Naive B cell (primary cell): ENCODE measurements at regions not wholly inside any gene's neighbourhood (a gene's known extent, or its start where the extent isn't known, plus 50 kb on each side); places are given as distances from the start of the nearest gene placed in this dataset.

ENCODE experiments used
- ATAC-seq, 2 donors: fragments of 150-1000 bp; cut with Tn5 transposase; 2 replicates each; pipeline ENCODE4 v1.10.0; 2021; ENCODE audit warnings: low read depth in 2 of 2, mild to moderate bottlenecking in 2 of 2, moderate library complexity in 2 of 2
- DNase-seq: peaks from one replicate; pipeline ENCODE4 v3.0.0; 2022
- H3K27ac Mint-ChIP-seq, 6 donors: one replicate each; pipeline ENCODE4 v1.8.0; 2020 to 2022; ENCODE audit warnings: mild to moderate bottlenecking in 6 of 6, mixed read lengths in 6 of 6, moderate library complexity in 5 of 6, inconsistent platforms in 2 of 6
- H3K27me3 Mint-ChIP-seq, 3 donors: one replicate each; pipeline ENCODE4 v1.8.0; 2021 to 2022; ENCODE audit warnings: mixed read lengths in 3 of 3, mild to moderate bottlenecking in 1 of 3
- H3K36me3 Mint-ChIP-seq, 2 donors: one replicate each; pipeline ENCODE4 v1.8.0; 2020 to 2022; ENCODE audit warnings: mixed read lengths in 2 of 2, inconsistent platforms in 1 of 2, mild to moderate bottlenecking in 1 of 2
- H3K4me1 Mint-ChIP-seq, 3 donors: one replicate each; pipeline ENCODE4 v1.8.0; 2020 to 2022; ENCODE audit warnings: mixed read lengths in 3 of 3, inconsistent platforms in 1 of 3, mild to moderate bottlenecking in 1 of 3, moderate library complexity in 1 of 3
- H3K4me3 Mint-ChIP-seq, 8 donors: one replicate each; pipeline ENCODE4 v1.8.0; 2020 to 2022; ENCODE audit warnings: mild to moderate bottlenecking in 8 of 8, mixed read lengths in 8 of 8, moderate library complexity in 8 of 8, inconsistent platforms in 2 of 8
- H3K9me3 Mint-ChIP-seq, 7 donors: one replicate each; pipeline ENCODE4 v1.8.0; 2020 to 2022; ENCODE audit warnings: mixed read lengths in 7 of 7, mild to moderate bottlenecking in 5 of 7, inconsistent platforms in 2 of 7, moderate library complexity in 1 of 7

- no peaks in the 10 kb centered on the region for H3K4me1 Mint-ChIP-seq
- no peak overlapping the region for H3K27ac Mint-ChIP-seq
- H3K4me3 Mint-ChIP-seq, result no peak overlapping the region
- H3K27me3 Mint-ChIP-seq, result no peaks in the 10 kb centered on the region
- ATAC-seq, result no peak
- no peak for DNase-seq
- peaks cover 2 to 8% (median 4%) of the 10 kb centered on the region in 7 donors for H3K9me3 Mint-ChIP-seq
- no peaks in the 10 kb centered on the region for H3K36me3 Mint-ChIP-seq
These were observed 208.0 kb upstream of the MPDZ start for GRCh38 chr9:13487498-13487897.

GRCh38 chr9:13487071-13487470 lies 207.6 kb upstream of the MPDZ start:
- no peaks in the 10 kb centered on the region for H3K27me3 Mint-ChIP-seq
- no peak overlapping the region for H3K4me3 Mint-ChIP-seq
- H3K4me1 Mint-ChIP-seq, result no peaks in the 10 kb centered on the region
- H3K9me3 Mint-ChIP-seq, result peaks cover 2 to 8% (median 4%) of the 10 kb centered on the region in 7 donors
- H3K27ac Mint-ChIP-seq, result no peak overlapping the region
- ATAC-seq (no peak), DNase-seq (no peak)
- no peaks in the 10 kb centered on the region for H3K36me3 Mint-ChIP-seq

- H3K27ac Mint-ChIP-seq, result no peak overlapping the region
- H3K27me3 Mint-ChIP-seq, result no peaks in the 10 kb centered on the region
- no peak for ATAC-seq
- no peaks in the 10 kb centered on the region for H3K4me1 Mint-ChIP-seq
- no peaks in the 10 kb centered on the region for H3K36me3 Mint-ChIP-seq
- H3K4me3 Mint-ChIP-seq, result no peak overlapping the region
- DNase-seq, result no peak
- peaks cover 2 to 8% (median 4%) of the 10 kb centered on the region in 7 donors for H3K9me3 Mint-ChIP-seq
These were observed 205.6 kb upstream of the MPDZ start for GRCh38 chr9:13485068-13485596.

GRCh38 chr9:13484186-13484585 lies 204.7 kb upstream of the MPDZ start:
- H3K36me3 Mint-ChIP-seq, result no peaks in the 10 kb centered on the region
- no peak overlapping the region for H3K27ac Mint-ChIP-seq
- H3K9me3 Mint-ChIP-seq, result peaks cover 2 to 8% (median 4%) of the 10 kb centered on the region in 7 donors
- H3K4me3 Mint-ChIP-seq, result no peak overlapping the region
- H3K27me3 Mint-ChIP-seq, result no peaks in the 10 kb centered on the region
- ATAC-seq, result no peak
- no peak for DNase-seq
- no peaks in the 10 kb centered on the region for H3K4me1 Mint-ChIP-seq

GRCh38 chr9:13481274-13481673 lies 201.8 kb upstream of the MPDZ start:
- Mint-ChIP-seq H3K4me1 (no peaks in the 10 kb centered on the region), H3K27me3 (no peaks in the 10 kb centered on the region), H3K36me3 (no peaks in the 10 kb centered on the region), H3K4me3 (no peak overlapping the region), H3K27ac (no peak overlapping the region), H3K9me3 (peaks cover 0 to 12% (median 2%) of the 10 kb centered on the region in 7 donors)
- DNase-seq (no peak), ATAC-seq (no peak)

GRCh38 chr9:13480693-13481092 lies 201.2 kb upstream of the MPDZ start:
- H3K27me3 Mint-ChIP-seq, result no peaks in the 10 kb centered on the region
- no peak overlapping the region for H3K27ac Mint-ChIP-seq
- no peaks in the 10 kb centered on the region for H3K4me1 Mint-ChIP-seq
- H3K4me3 Mint-ChIP-seq, result no peak overlapping the region
- ATAC-seq (no peak), DNase-seq (no peak)
- H3K36me3 Mint-ChIP-seq, result no peaks in the 10 kb centered on the region
- H3K9me3 Mint-ChIP-seq, result peaks cover 1 to 10% (median 7%) of the 10 kb centered on the region in 7 donors

GRCh38 chr9:13479096-13479495 lies 199.6 kb upstream of the MPDZ start:
- peaks cover 4 to 21% (median 12%) of the 10 kb centered on the region in 7 donors for H3K9me3 Mint-ChIP-seq

GRCh38 chr9:13478639-13479038 lies 199.1 kb upstream of the MPDZ start:
- H3K4me1 Mint-ChIP-seq, result no peaks in the 10 kb centered on the region
- no peak overlapping the region for H3K27ac Mint-ChIP-seq
- H3K9me3 Mint-ChIP-seq, result peaks cover 4 to 26% (median 14%) of the 10 kb centered on the region in 7 donors

More at GRCh38 chr9:13479096-13479495, 199.6 kb upstream of the MPDZ start:
- Mint-ChIP-seq H3K36me3 (no peaks in the 10 kb centered on the region), H3K4me1 (no peaks in the 10 kb centered on the region), H3K4me3 (no peak overlapping the region), H3K27ac (no peak overlapping the region), H3K27me3 (no peaks in the 10 kb centered on the region)
- DNase-seq (no peak), ATAC-seq (no peak)

GRCh38 chr9:13478160-13478559 lies 198.7 kb upstream of the MPDZ start:
- Mint-ChIP-seq H3K27me3 (no peaks in the 10 kb centered on the region), H3K27ac (no peak overlapping the region), H3K4me3 (no peak overlapping the region), H3K4me1 (no peaks in the 10 kb centered on the region), H3K9me3 (peaks cover 4 to 26% (median 14%) of the 10 kb centered on the region in 7 donors), H3K36me3 (no peaks in the 10 kb centered on the region)
- ATAC-seq (no peak), DNase-seq (no peak)

More at GRCh38 chr9:13478639-13479038, 199.1 kb upstream of the MPDZ start:
- ATAC-seq (no peak), DNase-seq (no peak)
- H3K4me3 Mint-ChIP-seq, result no peak overlapping the region
- no peaks in the 10 kb centered on the region for H3K36me3 Mint-ChIP-seq
- H3K27me3 Mint-ChIP-seq, result no peaks in the 10 kb centered on the region

- H3K27ac Mint-ChIP-seq, result no peak overlapping the region
- H3K4me3 Mint-ChIP-seq, result no peak overlapping the region
- H3K36me3 Mint-ChIP-seq, result no peaks in the 10 kb centered on the region
- no peaks in the 10 kb centered on the region for H3K27me3 Mint-ChIP-seq
- no peaks in the 10 kb centered on the region for H3K4me1 Mint-ChIP-seq
- DNase-seq, result no peak
- peaks cover 4 to 22% (median 10%) of the 10 kb centered on the region in 7 donors for H3K9me3 Mint-ChIP-seq
- ATAC-seq, result no peak
These were observed 191.3 kb upstream of the MPDZ start for GRCh38 chr9:13470836-13471235.

GRCh38 chr9:13467157-13467556 lies 187.7 kb upstream of the MPDZ start:
- no peak overlapping the region for H3K27ac Mint-ChIP-seq
- peaks cover 0 to 7% (median 4%) of the 10 kb centered on the region in 7 donors for H3K9me3 Mint-ChIP-seq
- no peaks in the 10 kb centered on the region for H3K36me3 Mint-ChIP-seq
- ATAC-seq (no peak), DNase-seq (no peak)
- H3K4me1 Mint-ChIP-seq, result no peaks in the 10 kb centered on the region
- no peak overlapping the region for H3K4me3 Mint-ChIP-seq
- H3K27me3 Mint-ChIP-seq, result no peaks in the 10 kb centered on the region

- Mint-ChIP-seq H3K27me3 (no peaks in the 10 kb centered on the region), H3K4me1 (no peaks in the 10 kb centered on the region), H3K36me3 (no peaks in the 10 kb centered on the region), H3K4me3 (peak overlapping the region in 1 of 8 donors; percentile 58), H3K9me3 (peaks cover 0 to 10% (median 2%) of the 10 kb centered on the region in 7 donors), H3K27ac (no peak overlapping the region)
- no peak for DNase-seq
- ATAC-seq, result no peak
These were observed 182.0 kb upstream of the MPDZ start for GRCh38 chr9:13461414-13461991.

- Mint-ChIP-seq H3K4me1 (no peaks in the 10 kb centered on the region), H3K4me3 (no peak overlapping the region), H3K27me3 (no peaks in the 10 kb centered on the region), H3K27ac (no peak overlapping the region), H3K36me3 (no peaks in the 10 kb centered on the region), H3K9me3 (peaks cover 0 to 10% (median 2%) of the 10 kb centered on the region in 7 donors)
- DNase-seq, result no peak
- ATAC-seq, result no peak
These were observed 179.6 kb upstream of the MPDZ start for GRCh38 chr9:13459071-13459470.

- no peak overlapping the region for H3K4me3 Mint-ChIP-seq
- no peak overlapping the region for H3K27ac Mint-ChIP-seq
- no peaks in the 10 kb centered on the region for H3K27me3 Mint-ChIP-seq
- no peak for ATAC-seq
- DNase-seq, result no peak
- H3K4me1 Mint-ChIP-seq, result no peaks in the 10 kb centered on the region
- no peaks in the 10 kb centered on the region for H3K36me3 Mint-ChIP-seq
- peaks cover 0 to 10% (median 0%) of the 10 kb centered on the region in 7 donors for H3K9me3 Mint-ChIP-seq
These were observed 178.3 kb upstream of the MPDZ start for GRCh38 chr9:13457795-13458194.
